HG03469 (cell line): ENCODE measurements at regions not wholly inside any gene's neighbourhood (a gene's known extent, or its start where the extent isn't known, plus 50 kb on each side); places are given as distances from the start of the nearest gene placed in this dataset.

ENCODE experiments used
- ATAC-seq: cut with Tn5 transposase; IDR thresholded peaks from one replicate; pipeline ENCODE4 v1.9.1; 2021; ENCODE audit warnings: mild to moderate bottlenecking, moderate library complexity, moderate number of reproducible peaks; ENCODE audit not compliant: unreplicated experiment

DNA sequence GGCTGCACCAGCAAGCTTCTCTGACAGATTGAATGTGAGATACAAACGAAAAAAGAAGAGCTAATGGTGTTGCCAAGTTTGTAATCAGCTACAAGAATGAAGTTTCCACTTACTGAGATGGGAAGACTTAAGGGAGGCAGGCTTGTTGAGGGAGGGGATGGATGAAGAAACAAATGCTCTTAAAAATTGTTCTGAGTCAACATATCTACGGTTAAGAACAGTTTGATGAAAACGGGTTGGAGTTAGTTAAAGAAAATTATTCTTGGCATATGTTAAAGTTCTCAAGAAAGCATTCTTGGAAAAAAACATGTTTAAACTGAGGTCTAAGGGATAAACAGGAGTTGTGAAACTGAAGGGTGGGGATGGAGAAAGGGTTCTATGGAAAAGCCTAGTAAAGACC lies 816.3 kb upstream of the HS3ST1 start:
- ATAC-seq: no peak

DNA sequence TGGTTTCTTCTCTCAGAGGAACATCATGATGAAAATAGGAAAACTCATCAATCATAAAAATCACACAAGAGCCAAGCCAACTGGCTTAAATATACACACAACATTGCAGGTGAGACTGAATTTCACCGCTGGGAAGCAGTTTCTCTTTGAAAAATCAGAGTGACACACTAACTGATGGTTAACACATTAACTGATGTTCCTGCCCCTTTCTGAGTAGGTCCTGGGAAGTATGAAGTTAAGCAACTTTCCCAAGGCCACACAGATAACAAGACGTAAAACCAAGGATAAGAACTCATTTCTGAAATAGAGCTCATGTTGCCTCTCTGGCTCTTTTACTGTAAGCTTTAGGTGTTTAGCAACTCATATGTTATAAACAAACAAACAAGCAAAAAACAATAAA lies 813.7 kb upstream of the HS3ST1 start:
- no peak for ATAC-seq

DNA sequence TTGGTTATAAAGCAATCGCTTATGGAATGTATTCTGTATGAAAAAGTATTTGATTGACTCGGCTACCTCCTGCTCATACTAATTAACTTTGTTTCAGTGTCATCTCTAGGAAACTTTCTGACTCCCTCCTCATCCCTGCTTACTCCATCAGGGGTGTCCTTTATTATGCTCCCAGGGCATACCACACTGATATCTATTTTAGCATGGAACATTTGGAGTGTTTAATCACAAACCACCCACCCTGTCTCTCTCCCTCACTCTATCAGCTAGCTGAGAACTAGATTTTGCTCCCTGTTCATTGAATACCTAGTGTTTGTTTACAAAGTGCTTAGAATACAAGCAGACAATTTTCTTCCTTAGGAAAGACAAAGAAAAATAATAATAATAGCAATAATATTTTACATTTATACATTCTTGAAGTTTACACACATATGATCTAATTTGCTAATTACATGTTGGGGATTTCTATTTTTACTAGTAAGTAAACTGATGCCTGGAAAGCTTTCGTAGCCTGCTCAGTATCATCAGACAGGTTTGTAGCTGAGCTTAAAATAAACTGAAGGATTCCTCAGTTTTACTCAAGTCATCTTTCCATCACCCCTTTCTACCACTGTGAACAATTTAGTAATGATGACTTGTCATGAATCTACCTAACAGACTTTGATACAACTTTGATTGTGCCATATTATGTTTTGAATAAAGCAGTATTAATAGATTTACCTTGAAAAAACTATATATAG lies 811.4 kb upstream of the HS3ST1 start:
- no peak for ATAC-seq

- no peak for ATAC-seq
Measured at GRCh38 chr4:12231098-12231497, 802.4 kb upstream of the HS3ST1 start.

- no peak for ATAC-seq
Measured at GRCh38 chr4:12221031-12221430, 792.3 kb upstream of the HS3ST1 start.

DNA sequence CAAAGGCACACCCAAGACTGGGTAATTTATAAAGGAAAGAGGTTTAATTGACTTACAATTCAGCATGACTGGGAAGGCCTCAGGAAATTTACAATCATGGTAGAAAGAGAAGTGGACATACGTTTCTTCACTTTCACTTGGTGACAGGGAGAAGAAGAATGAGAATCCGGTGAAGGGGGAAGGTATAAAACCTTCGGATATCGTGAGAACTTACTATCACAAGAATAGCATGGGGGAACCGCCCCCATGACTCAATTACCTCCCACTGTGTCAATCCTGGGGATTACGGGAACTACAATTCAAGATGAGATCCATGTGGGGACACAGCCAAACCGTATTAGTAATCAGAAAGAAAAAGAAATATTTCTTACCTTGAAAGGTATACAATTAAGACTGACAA lies 782.9 kb upstream of the HS3ST1 start:
- no peak for ATAC-seq

DNA sequence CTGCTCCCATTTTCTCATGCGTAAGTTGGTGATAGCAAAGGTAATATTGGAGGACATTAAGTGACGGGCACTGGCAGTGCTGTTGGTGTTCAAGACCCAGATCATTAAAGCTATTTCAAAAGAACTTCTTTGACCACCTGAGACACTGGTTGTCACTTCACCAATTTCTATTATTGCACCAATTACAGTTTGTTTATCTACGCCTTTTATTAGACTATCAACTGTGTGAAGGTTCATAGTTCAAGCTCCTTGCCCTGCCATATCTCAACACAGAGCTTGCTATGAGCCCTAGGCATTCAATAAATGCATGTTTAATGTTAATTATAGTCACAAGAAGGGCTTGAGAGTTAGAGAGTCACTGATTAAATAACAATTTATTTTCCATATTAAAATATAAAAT lies 778.7 kb upstream of the HS3ST1 start:
- ATAC-seq: no peak

- ATAC-seq: no peak
Measured at GRCh38 chr4:12206091-12206490, 777.4 kb upstream of the HS3ST1 start.

DNA sequence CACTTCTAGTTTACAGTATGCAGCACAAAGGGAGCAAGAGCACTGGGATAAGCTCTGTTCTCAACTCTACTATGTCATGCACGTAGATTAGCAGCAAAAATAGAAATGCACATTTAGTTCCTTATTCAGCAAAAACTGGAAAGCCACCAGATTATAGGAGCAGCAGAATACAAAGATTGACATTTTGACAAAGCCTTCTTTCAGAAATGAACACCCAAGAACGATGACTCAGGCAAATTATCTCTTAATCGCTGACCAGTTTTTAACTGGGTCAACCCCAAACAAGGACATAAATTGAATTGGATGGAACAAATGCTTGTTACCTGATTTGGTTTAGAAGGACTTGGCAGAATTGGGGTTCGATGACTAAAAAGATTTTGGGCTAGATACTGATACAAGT lies 775.3 kb upstream of the HS3ST1 start:
- no peak for ATAC-seq

DNA sequence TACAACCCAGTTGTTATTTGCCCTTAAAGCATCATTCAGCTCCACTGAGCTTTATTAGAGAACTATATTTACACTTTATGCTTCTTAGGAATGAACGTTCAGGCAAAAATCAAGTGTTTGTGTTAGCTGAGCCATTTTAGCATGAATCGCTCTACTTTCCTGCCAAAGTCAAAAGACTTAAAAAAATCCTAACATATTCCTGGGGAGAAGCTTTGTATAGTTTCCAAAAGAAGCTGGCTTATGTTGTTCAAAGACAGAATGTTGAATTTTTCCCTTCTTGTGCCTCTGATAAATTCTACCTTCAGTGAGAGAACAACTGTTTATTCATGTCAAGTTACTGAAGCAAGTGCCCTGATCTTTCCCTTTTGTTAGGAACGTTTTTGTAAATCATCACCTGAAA lies 771.5 kb upstream of the HS3ST1 start:
- no peak for ATAC-seq

DNA sequence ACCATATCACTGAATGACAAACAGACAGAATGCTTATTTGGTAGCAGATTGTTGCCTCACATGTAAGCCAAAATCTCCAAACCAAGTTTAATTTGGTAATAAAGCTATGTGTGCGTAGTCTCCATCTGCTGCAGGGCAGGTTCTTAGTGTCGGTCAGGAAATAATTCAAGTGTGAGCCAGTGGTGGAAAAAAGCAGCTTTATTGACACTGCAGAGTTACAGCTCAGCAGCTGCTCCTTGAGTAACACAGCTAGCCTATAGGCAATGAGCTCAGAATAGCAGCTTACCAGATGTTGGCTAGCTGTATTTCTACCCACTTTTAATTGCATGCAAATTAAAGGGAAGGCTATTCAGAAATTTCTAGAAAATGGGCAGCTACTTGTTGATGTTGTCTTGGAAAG lies 757.8 kb upstream of the HS3ST1 start:
- ATAC-seq: no peak

DNA sequence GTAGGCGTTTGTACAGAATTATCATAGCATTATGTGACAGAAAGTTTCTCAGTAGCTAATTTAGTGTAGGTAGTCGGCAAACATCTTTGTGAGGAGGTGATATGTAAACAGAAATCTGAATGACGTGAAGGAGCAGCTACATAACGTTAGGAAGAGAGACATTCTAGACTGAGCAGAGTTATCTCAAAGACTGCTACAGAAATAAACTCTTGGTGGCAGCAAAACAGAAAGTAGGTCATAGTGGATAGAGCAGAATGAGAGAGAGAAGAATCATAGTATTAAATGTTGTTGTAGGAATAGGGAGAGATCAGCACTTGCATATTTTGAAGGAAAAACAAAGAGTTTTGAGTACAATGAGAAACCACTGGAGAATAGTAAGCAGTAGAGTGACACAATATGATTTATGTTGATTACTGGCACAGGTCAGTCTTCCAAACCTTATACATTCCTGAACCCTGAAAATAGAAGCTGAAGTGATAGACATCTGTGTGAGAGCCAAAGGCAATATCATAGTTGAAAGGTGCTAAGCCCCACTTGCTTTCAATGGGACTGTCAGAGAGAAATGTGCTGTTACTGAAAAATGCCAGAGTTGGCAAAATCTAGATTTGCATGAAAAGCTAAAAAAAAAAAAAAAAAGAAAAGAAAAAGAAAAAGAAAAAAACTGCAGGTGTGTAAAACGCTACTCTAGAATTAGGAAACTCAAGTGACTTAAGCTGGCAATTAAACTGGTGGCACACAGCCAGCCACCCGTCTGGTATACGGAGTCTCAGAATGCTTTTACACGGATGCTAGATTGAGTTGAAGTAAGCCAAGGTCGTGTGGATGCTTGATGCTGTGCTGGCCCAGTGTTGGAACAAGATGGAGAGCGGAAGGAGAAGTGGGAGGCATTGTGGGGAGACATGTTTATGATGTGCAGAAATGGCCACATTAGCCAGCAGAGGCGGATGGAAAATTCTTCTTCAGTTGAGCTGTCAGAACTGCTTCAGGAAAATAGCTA lies 750.2 kb upstream of the HS3ST1 start:
- ATAC-seq: no peak

GRCh38 chr4:12177416-12177815 lies 748.7 kb upstream of the HS3ST1 start:
- ATAC-seq: no peak

DNA sequence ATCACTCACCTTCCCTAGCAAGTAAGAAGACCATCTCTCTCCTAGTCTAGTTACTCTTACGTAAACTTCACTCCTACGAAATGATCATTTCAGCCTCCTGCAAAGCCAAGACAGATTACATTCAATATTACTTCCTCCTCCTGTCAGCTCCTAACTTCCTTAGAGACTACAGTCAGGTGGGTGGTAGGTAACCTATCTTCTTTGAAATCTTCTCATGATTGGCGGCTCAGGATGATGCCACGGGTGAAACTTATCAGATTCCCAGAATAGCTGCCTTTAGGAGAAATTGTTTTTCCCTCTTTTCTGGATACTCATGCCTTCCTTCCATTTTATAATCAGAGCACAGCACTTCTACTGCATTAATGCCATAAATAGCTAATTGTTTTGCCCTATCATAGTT lies 744.8 kb upstream of the HS3ST1 start:
- no peak for ATAC-seq

- ATAC-seq: no peak
Measured at GRCh38 chr4:12172198-12172973, 743.7 kb upstream of the HS3ST1 start.

DNA sequence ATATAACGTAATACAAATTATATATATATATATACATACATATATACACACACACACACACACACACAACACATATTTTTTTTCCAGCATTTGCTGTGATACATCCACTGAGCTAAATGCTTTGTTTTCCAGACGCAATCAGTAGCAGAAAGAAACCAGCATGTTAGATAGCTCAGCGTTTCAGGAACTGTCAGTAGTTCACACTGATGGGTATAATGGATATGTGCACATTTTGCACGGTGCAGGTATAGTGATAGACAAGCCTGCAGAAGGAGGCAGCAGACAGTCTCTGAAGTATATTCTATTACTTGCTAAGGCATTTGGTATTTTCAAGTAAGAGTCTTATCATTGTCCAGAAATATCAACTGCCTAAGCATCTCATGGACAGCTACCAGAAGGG lies 741.6 kb upstream of the HS3ST1 start:
- no peak for ATAC-seq

DNA sequence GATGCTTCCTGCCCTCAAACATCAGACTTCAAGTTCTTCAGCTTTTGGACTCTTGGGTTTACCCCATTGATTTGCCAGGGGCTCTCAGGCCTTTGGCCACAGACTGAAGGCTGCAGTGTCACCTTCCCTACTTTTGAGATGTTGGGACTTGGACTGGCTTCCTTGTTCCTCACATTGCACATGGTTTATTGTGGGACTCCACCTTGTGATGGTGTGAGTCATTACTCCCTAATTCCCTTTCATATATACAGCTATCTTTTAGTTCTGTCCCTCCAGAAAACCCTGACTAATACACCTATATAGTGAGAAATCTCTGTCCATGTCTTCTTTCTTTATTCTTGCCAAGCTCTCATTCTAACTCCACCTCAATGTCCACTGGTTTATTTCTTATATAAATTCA lies 736.9 kb upstream of the HS3ST1 start:
- no peak for ATAC-seq

DNA sequence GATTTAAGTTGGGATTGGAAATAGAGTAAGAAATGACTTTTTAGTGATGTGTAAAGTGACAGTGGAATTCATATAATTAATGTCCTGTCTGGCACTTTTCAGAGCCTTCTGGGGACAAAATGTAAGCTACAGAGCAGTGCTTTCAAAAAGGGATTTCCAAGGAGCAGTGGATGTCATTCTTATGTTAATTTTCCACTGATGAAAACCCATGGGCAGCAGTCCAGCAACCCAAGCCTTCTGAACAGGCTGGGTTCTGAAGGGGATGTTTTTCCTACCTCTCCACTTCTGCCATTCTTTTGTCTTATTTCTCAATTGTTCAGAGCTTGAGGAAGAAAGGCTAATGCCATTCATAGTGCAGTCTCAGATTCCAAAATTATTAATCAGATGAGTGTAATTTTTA lies 717.6 kb upstream of the HS3ST1 start:
- no peak for ATAC-seq

- ATAC-seq: no peak
Measured at GRCh38 chr4:12145768-12146167, 717.1 kb upstream of the HS3ST1 start.

- no peak for ATAC-seq
Measured at GRCh38 chr4:12145106-12145505, 716.4 kb upstream of the HS3ST1 start.

DNA sequence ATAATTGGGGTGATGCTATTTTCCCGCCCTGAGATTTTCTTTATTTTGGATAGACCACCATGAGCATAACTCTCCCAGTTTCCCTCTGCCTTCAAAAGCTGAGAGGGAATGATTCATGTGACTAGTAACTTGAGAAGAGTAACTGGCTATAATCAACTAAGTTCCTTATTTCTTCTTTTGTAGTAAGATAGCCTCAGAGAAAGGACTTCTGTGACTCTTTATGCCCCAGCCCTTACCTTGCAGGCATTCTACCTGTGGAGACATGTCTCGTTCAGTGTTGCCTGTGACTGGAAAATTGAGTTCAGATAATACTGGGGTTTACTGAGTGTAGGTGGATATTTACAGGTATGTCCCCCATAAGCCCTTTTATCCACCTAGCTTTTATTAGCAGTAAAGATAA lies 715.4 kb upstream of the HS3ST1 start:
- ATAC-seq: no peak
